GM10248 (cell line): ENCODE measurements at regions not wholly inside any gene's neighbourhood (a gene's known extent, or its start where the extent isn't known, plus 50 kb on each side); places are given as distances from the start of the nearest gene placed in this dataset.
"Not testable (repeated sequence)": the region's sequence is repeated elsewhere in the genome, so short reads cannot be mapped to it uniquely, and the experiment has no call there.

ENCODE experiments used
- CTCF ChIA-PET: fragments of 300-600 bp; sonication (Branson Sonifier 250); formaldehyde crosslinking; extraction: SDS; loops from one replicate; lab custom pipeline; 2021; ENCODE audit warnings: antibody characterized with exemption; lab: Yijun Ruan, JAX
- POLR2A ChIA-PET: fragments of 350-650 bp; sonication (Branson Sonifier 250); formaldehyde crosslinking; extraction: SDS; loops from one replicate; lab custom pipeline; 2020; ENCODE audit warnings: antibody characterized with exemption; lab: Yijun Ruan, JAX
- DNase-seq: peaks from one replicate; pipeline ENCODE4 v3.0.0; 2012; ENCODE audit errors: extremely low spot score
- CTCF ChIP-seq: IDR thresholded peaks from 2 replicates; pipeline ENCODE4 v1.5.1; 2012; ENCODE audit warnings: mild to moderate bottlenecking, low read depth; ENCODE audit errors: extremely low read depth, missing control alignments, control extremely low read depth

GRCh38 chr15:36447373-36447772 lies 132.1 kb upstream of the CDIN1 start:
- DNase-seq = no peak
- CTCF ChIA-PET = interaction anchor here (1.6 kb wide), 1 partner anchor 13 kb away, joined by 3 read pairs; no protein-coding TSS in a partner anchor
- no peak for TF ChIP-seq CTCF
- POLR2A ChIA-PET = no interaction called here

- no peak for DNase-seq
- POLR2A ChIA-PET = no interaction called here
- CTCF ChIA-PET = interaction anchor here (1.6 kb wide), 1 partner anchor 8 kb away, joined by 5 read pairs; no protein-coding TSS in a partner anchor
- no peak for TF ChIP-seq CTCF
These were observed 131.0 kb upstream of the CDIN1 start for GRCh38 chr15:36448418-36448817.

GRCh38 chr15:36449084-36449661 lies 130.3 kb upstream of the CDIN1 start:
- ChIA-PET CTCF (interaction anchor here (0.7 to 1.6 kb wide), 2 partner anchors 9 to 35 kb away, joined by 3 to 5 read pairs; no protein-coding TSS in a partner anchor), POLR2A (no interaction called here)
- DNase-seq = no peak
- TF ChIP-seq CTCF = no peak

- CTCF ChIA-PET = interaction anchor here (0.7 to 1.6 kb wide), 2 partner anchors 9 to 35 kb away, joined by 3 to 5 read pairs; no protein-coding TSS in a partner anchor
- POLR2A ChIA-PET = no interaction called here
- no peak for TF ChIP-seq CTCF
- DNase-seq = no peak
These were observed 129.7 kb upstream of the CDIN1 start for GRCh38 chr15:36449662-36450145.

- CTCF ChIA-PET, DNase-seq, POLR2A ChIA-PET: not testable (repeated sequence)
These were observed 125.2 kb upstream of the CDIN1 start for GRCh38 chr15:36454244-36454643.

- CTCF ChIA-PET = interaction anchor here (1.2 kb wide), 1 partner anchor 18 kb away, joined by 4 read pairs; no protein-coding TSS in a partner anchor
- TF ChIP-seq CTCF = no peak
- no peak for DNase-seq
- POLR2A ChIA-PET = no interaction called here
These were observed 121.0 kb upstream of the CDIN1 start for GRCh38 chr15:36458411-36458810.

GRCh38 chr15:36465304-36465703 lies 114.1 kb upstream of the CDIN1 start:
- POLR2A ChIA-PET = no interaction called here
- TF ChIP-seq CTCF = no peak
- CTCF ChIA-PET = no interaction called here
- no peak for DNase-seq
